GM06990 (cell line): ENCODE measurements at regions not wholly inside any gene's neighbourhood (a gene's known extent, or its start where the extent isn't known, plus 50 kb on each side); places are given as distances from the start of the nearest gene placed in this dataset.

ENCODE experiments used
- DNase-seq: peaks from one replicate; pipeline ENCODE4 v3.0.0-alpha.2; 2011; ENCODE audit not compliant: insufficient read length; ENCODE audit errors: extremely low read depth
- H3K27me3 ChIP-seq: replicated peaks from 2 replicates; pipeline ENCODE4 v1.6.0; 2011; ENCODE audit warnings: low read length; ENCODE audit not compliant: control insufficient read depth, insufficient read depth
- H3K36me3 ChIP-seq: 2 replicates; pipeline ENCODE4 v1.5.1; 2011; ENCODE audit warnings: low read length; ENCODE audit not compliant: control insufficient read depth, insufficient read depth
- H3K4me3 ChIP-seq: replicated peaks from 2 replicates; pipeline ENCODE4 v1.5.1; 2011; ENCODE audit warnings: low read depth, mild to moderate bottlenecking, control low read depth, low read length
- CTCF ChIP-seq: IDR thresholded peaks from 2 replicates; pipeline ENCODE4 v1.5.1; 2011; ENCODE audit warnings: low read length, control low read depth, mild to moderate bottlenecking, inconsistent platforms; ENCODE audit not compliant: insufficient read depth, poor library complexity, severe bottlenecking

GRCh38 chr3:74265069-74265468 lies 349.4 kb downstream of the CNTN3 start:
- TF ChIP-seq CTCF, result no peak
- no peaks in the 10 kb centered on the region for H3K27me3 ChIP-seq
- H3K4me3 ChIP-seq, result no peak overlapping the region
- no peaks in the 10 kb centered on the region for H3K36me3 ChIP-seq
- DNase-seq, result no peak

- Histone ChIP-seq H3K27me3 (no peaks in the 10 kb centered on the region), H3K36me3 (no peaks in the 10 kb centered on the region), H3K4me3 (no peak overlapping the region)
- no peak for TF ChIP-seq CTCF
- no peak for DNase-seq
These were observed 351.4 kb downstream of the CNTN3 start for GRCh38 chr3:74263031-74263430.

GRCh38 chr3:74233091-74233490 lies 381.4 kb downstream of the CNTN3 start:
- no peak overlapping the region for H3K4me3 ChIP-seq
- H3K27me3 ChIP-seq, result no peaks in the 10 kb centered on the region
- no peaks in the 10 kb centered on the region for H3K36me3 ChIP-seq
- no peak for DNase-seq
- no peak for TF ChIP-seq CTCF

GRCh38 chr3:74217467-74217866 lies 397.0 kb downstream of the CNTN3 start:
- H3K36me3 ChIP-seq, result no peaks in the 10 kb centered on the region
- no peak for TF ChIP-seq CTCF
- DNase-seq, result no peak

GRCh38 chr3:74214286-74214685 lies 400.2 kb downstream of the CNTN3 start:
- Histone ChIP-seq H3K4me3 (no peak overlapping the region), H3K27me3 (no peaks in the 10 kb centered on the region), H3K36me3 (no peaks in the 10 kb centered on the region)
- no peak for DNase-seq
- TF ChIP-seq CTCF, result no peak

More at GRCh38 chr3:74217467-74217866, 397.0 kb downstream of the CNTN3 start:
- no peaks in the 10 kb centered on the region for H3K27me3 ChIP-seq
- H3K4me3 ChIP-seq, result no peak overlapping the region

GRCh38 chr3:74210739-74211138 lies 403.7 kb downstream of the CNTN3 start:
- no peak for TF ChIP-seq CTCF
- no peak for DNase-seq
- H3K36me3 ChIP-seq, result no peaks in the 10 kb centered on the region
- H3K27me3 ChIP-seq, result no peaks in the 10 kb centered on the region
- no peak overlapping the region for H3K4me3 ChIP-seq
